Posterior vena cava (tissue), 2 donors: ENCODE measurements at regions not wholly inside any gene's neighbourhood (a gene's known extent, or its start where the extent isn't known, plus 50 kb on each side); places are given as distances from the start of the nearest gene placed in this dataset.
"Not testable (repeated sequence)": the region's sequence is repeated elsewhere in the genome, so short reads cannot be mapped to it uniquely, and the experiment has no call there.

Experiments
- DNase-seq: peaks from one replicate; pipeline ENCODE4 v3.0.0-alpha.2; 2020; ENCODE audit warnings: low spot score
- intact Hi-C, 2 donors: fragments of 100-400 bp; cut with DNase I; formaldehyde crosslinking; loops; one replicate each; pipeline versions ENCODE4 v1.14.1 to v1.14.2; 2022 to 2023
- donor health status: DM: yes; HTN: yes; CAD: no.
- donor health status: DM: yes; HTN: yes; CAD: no.

GRCh38 chr7:63856466-63856865 lies 142.2 kb upstream of the ZNF722 start:
- intact Hi-C loops, DNase-seq: not testable (repeated sequence)

GRCh38 chr7:63867127-63867526 lies 131.5 kb upstream of the ZNF722 start:
- intact Hi-C loops: no loop called here
- DNase-seq: no peak

- DNase-seq, intact Hi-C loops: not testable (repeated sequence)
Measured at GRCh38 chr7:63874242-63874641, 124.4 kb upstream of the ZNF722 start.

GRCh38 chr7:63876707-63877322 lies 121.8 kb upstream of the ZNF722 start:
- intact Hi-C loops: no loop called here
- no peak for DNase-seq

- intact Hi-C loops: no loop called here
- no peak for DNase-seq
Measured at GRCh38 chr7:63887031-63887430, 111.6 kb upstream of the ZNF722 start.

GRCh38 chr7:63899691-63900393 lies 98.8 kb upstream of the ZNF722 start:
- DNase-seq: peak; percentile 94

GRCh38 chr7:63900394-63901203 lies 98.0 kb upstream of the ZNF722 start:
- peak; percentile 98 for DNase-seq
- intact Hi-C loops: no loop called here

More at GRCh38 chr7:63899691-63900393, 98.8 kb upstream of the ZNF722 start:
- intact Hi-C loops: no loop called here

- intact Hi-C loops, DNase-seq: not testable (repeated sequence)
Measured at GRCh38 chr7:63901204-63901506, 97.5 kb upstream of the ZNF722 start.

GRCh38 chr7:63918986-63919385 lies 79.7 kb upstream of the ZNF722 start:
- intact Hi-C loops: no loop called here
- DNase-seq: no peak

GRCh38 chr7:63925262-63925625 lies 73.4 kb upstream of the ZNF722 start:
- no peak for DNase-seq
- intact Hi-C loops: no loop called here

GRCh38 chr7:63925626-63926460 lies 72.8 kb upstream of the ZNF722 start:
- DNase-seq: peak; percentile 97
- intact Hi-C loops: no loop called here

GRCh38 chr7:63927261-63927660 lies 71.4 kb upstream of the ZNF722 start:
- intact Hi-C loops: no loop called here
- no peak for DNase-seq

- intact Hi-C loops: no loop called here
- no peak for DNase-seq
Measured at GRCh38 chr7:63931057-63931600, 67.5 kb upstream of the ZNF722 start.

GRCh38 chr7:63931985-63932577 lies 66.6 kb upstream of the ZNF722 start:
- no peak for DNase-seq
- intact Hi-C loops: no loop called here
